WTC11 (cell line): ENCODE measurements at regions not wholly inside any gene's neighbourhood (a gene's known extent, or its start where the extent isn't known, plus 50 kb on each side); places are given as distances from the start of the nearest gene placed in this dataset.

Source experiments
- ETV6 ChIP-seq: sonication (generic); formaldehyde crosslinking; IDR thresholded peaks from 2 replicates; pipeline ENCODE4 v1.8.1; 2022; ENCODE audit warnings: mild to moderate bottlenecking, missing genetic modification reagents
- NR1H2 ChIP-seq: sonication (generic); formaldehyde crosslinking; IDR thresholded peaks from 2 replicates; pipeline ENCODE4 v1.9.0; 2021; ENCODE audit warnings: mild to moderate bottlenecking, moderate library complexity, missing genetic modification reagents
- TEAD1 ChIP-seq: sonication (generic); formaldehyde crosslinking; IDR thresholded peaks from 2 replicates; pipeline ENCODE4 v1.8.0; 2022; ENCODE audit warnings: mild to moderate bottlenecking, missing genetic modification reagents
- TP53 ChIP-seq: sonication (generic); formaldehyde crosslinking; IDR thresholded peaks from 2 replicates; pipeline ENCODE4 v1.8.1; 2023; ENCODE audit warnings: mild to moderate bottlenecking, missing genetic modification reagents
- ZNF138 ChIP-seq: sonication (generic); formaldehyde crosslinking; conservative IDR thresholded peaks from 2 replicates; pipeline ENCODE4 v1.8.1; 2022; ENCODE audit warnings: mild to moderate bottlenecking, moderate library complexity, missing genetic modification reagents
- TF ChIP-seq, protein P1 (sequence below): fragments of 200-600 bp; IDR thresholded peaks from 2 replicates; pipeline ENCODE4 v1.8.0; 2022; ENCODE audit warnings: antibody characterized with exemption

DNA sequence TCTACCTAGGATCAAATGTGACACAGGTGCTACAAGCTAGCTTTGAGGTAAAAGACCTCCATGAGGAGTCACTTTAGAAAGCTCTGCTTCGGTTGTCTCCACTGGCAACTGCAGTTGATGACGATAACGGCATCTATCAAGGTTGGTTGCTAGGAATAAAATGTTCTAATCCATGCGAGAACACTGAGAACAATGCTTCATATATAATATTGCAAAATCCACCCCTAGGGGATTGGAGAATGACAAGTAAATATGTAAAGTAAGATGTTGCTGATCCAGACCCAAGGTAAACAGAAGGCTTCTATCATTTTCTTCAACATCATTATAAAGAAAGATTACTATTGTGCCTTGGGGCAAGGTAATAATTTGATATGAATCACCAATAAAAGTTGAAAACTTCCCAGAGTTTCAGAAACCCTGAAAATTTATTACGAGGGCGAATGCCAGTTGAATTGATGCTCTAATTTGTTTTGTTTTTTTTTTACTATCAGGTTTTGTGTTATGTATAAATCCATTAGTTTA is 1003.4 kb downstream of the CDH18 start:
- TF ChIP-seq, protein P1, sequence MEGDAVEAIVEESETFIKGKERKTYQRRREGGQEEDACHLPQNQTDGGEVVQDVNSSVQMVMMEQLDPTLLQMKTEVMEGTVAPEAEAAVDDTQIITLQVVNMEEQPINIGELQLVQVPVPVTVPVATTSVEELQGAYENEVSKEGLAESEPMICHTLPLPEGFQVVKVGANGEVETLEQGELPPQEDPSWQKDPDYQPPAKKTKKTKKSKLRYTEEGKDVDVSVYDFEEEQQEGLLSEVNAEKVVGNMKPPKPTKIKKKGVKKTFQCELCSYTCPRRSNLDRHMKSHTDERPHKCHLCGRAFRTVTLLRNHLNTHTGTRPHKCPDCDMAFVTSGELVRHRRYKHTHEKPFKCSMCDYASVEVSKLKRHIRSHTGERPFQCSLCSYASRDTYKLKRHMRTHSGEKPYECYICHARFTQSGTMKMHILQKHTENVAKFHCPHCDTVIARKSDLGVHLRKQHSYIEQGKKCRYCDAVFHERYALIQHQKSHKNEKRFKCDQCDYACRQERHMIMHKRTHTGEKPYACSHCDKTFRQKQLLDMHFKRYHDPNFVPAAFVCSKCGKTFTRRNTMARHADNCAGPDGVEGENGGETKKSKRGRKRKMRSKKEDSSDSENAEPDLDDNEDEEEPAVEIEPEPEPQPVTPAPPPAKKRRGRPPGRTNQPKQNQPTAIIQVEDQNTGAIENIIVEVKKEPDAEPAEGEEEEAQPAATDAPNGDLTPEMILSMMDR: no peak
- no peak for TF ChIP-seq ZNF138 (CRISPR knock-in tag)
- no peak for TF ChIP-seq TP53 (CRISPR knock-in tag)
- TF ChIP-seq NR1H2 (CRISPR knock-in tag): no peak
- TF ChIP-seq TEAD1 (CRISPR knock-in tag): no peak
- no peak for TF ChIP-seq ETV6 (CRISPR knock-in tag)
